HG02798 (cell line): ENCODE measurements at regions not wholly inside any gene's neighbourhood (a gene's known extent, or its start where the extent isn't known, plus 50 kb on each side); places are given as distances from the start of the nearest gene placed in this dataset.

Experiments
- ATAC-seq: cut with Tn5 transposase; IDR thresholded peaks from one replicate; pipeline ENCODE4 v1.9.1; 2021; ENCODE audit warnings: mild to moderate bottlenecking; ENCODE audit not compliant: unreplicated experiment, poor library complexity

GRCh38 chr18:44502221-44502620 is 178.5 kb upstream of the SETBP1 start:
- no peak for ATAC-seq

GRCh38 chr18:44502790-44503189 is 177.9 kb upstream of the SETBP1 start:
- no peak for ATAC-seq

GRCh38 chr18:44503854-44504253 is 176.8 kb upstream of the SETBP1 start:
- no peak for ATAC-seq

- ATAC-seq: no peak
These were observed 172.9 kb upstream of the SETBP1 start for GRCh38 chr18:44507729-44508325.

- ATAC-seq: no peak
These were observed 172.2 kb upstream of the SETBP1 start for GRCh38 chr18:44508474-44508873.

DNA sequence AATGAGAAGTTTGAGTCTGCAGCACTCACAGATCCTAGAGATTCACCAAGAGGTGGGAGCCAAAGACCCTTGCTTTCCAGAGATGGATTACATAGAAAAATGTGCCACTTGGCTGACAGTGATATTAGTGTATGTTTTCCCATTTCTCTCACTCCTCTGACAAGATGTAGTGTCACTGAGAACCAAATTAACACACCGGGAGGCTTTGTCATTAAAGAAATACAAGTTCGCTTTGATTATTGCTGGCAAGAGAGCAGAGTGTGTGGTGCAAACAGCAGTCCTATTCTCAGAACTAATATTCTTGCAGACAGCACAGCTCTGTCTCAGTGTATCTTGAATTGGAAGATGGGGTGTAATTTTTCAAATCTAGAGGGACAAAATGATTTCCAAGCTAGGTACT is 171.6 kb upstream of the SETBP1 start:
- no peak for ATAC-seq

DNA sequence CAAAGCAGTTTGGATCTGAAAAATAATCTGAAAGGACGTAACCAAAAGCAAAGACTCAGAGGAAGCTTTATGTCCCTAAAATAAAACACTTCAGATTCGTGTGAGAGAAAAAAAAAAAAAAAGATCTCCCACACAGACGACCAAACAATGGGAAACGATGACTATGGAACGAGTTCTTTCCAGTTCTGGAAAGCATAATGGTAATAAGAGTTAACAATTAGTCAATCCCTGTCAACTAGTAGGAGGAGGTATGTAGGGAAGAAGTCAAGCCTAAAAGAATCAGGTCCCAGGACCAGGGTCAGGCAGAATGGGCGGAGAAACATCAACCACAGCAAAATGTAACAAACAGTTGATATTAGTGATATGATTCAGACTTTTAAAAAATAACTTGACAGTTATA is 170.3 kb upstream of the SETBP1 start:
- no peak for ATAC-seq

- no peak for ATAC-seq
These were observed 167.5 kb upstream of the SETBP1 start for GRCh38 chr18:44513233-44513632.

DNA sequence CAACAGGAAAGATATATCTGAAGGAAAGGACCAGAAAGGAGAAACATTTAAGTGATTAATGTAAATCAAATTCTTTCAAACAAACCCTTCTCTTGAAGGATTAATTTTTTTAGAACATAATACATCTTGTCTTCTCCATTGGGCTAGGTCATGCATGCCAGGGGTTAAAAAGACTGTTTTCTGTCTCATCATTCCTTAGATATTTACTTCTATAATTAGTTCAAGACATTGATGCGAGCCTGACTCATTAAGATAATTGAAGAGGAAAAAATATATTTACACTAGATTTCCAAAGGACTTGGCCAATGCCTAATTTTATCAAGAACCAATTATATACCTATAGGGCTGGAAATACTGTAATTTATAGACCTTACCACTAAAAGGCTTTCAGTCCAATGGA is 166.6 kb upstream of the SETBP1 start:
- ATAC-seq: no peak

DNA sequence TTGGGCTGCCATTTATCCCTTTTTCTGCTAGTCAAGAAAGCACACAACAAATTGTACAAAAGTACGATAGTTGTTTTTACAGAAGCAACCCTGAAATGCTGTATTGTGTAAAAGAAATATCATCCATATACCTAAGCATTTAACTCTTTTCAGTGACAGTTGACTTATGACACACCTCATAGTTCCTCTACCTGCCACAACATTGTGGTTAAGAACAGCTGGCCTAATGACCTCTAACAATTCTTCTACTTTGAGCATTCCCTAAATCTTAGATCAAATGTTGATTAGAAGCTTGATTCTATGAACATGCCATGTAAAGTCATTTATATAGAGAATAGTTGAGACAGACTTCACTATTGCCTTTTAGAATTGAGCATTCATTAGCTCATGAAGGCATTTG is 165.9 kb upstream of the SETBP1 start:
- ATAC-seq: no peak

- no peak for ATAC-seq
These were observed 164.2 kb upstream of the SETBP1 start for GRCh38 chr18:44516450-44516849.

DNA sequence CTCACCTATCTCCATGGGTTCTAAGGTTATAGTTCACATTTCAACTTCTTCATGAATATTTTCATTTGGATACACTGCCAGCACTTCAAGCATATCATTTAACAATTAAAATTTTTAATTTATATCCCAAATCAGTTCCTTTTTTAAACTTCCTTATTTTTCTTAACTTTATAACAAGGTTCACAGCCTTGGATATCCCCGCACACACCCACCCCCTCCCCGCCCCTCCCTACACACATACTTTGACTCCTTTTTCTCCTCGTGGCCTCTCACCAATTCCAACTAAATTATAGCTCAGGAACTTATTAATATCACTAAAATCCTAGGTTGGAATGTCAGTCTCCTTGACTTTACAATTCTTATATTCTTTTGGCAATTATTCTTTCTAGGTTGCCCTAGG is 163.6 kb upstream of the SETBP1 start:
- no peak for ATAC-seq

DNA sequence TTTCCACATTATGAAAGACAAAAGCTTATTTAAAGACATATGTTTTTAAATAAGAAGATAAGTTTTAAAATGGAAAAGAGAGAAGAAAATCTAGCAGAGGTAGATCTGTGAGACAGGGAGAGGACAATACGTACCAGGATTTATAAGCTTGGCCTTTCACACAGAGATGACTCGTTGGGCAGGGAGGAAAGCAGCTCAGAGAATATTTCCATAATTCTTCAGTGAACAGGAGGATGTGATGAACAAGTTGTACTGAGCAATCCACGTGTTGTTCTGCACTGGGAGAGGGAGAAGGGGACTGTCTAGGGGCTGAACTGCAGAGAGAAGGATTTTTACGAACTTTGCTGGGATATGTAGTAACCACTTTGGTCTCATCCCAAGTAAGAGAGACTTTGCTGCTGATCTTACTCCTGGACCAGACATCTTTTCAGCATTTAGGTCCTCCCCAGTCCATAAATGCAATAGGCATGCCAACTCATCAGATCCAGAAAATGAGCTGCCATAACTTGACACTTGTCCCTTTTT is 162.5 kb upstream of the SETBP1 start:
- no peak for ATAC-seq

GRCh38 chr18:44518666-44519065 is 162.0 kb upstream of the SETBP1 start:
- no peak for ATAC-seq

DNA sequence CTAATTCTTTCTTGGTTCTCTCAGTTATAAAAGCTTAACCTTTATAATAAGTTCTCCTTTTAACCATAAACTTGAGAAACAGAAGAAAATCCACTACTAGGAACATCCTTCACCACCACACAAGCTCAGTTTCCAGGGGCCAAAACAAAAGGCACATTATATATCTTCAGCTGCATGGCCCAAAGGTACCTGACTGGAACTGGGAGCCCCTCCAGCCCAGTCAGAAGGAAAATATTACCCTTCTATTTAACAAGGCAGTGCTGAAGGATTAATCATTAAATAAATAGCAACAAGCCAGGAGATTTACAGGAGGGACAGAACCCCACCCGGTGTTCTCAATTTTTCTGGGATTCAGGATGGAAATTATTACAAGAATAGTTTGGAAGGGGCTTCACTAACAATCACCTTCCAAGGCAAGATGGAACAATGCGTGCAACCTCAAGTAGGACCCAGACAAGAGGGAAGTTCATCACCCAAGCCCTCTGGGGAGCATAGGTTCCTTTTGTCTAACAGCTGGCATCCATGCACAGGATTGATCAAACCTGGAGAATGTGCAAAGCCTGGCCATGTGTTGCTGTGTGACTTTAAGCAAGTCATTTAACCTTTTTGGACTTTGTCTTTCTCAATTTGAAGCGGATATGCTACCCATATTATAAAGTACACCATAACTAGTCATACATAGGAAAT is 159.6 kb upstream of the SETBP1 start:
- ATAC-seq: no peak

DNA sequence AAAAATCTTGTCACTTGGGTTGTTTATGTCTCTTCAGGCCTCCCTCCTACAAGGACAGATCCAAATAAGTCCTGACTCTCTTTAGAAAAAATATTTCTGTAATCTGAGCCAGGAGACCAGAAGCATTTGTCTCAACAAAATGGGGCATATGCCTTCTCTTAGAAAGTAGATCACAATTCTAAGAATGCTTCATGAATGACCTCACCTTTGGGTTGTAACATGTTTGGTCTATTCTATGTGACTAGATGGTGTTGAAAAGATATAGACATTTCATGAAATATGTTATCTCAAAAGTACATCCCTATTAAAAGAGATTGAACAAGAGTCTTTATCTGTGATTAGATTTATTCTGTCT is 159.0 kb upstream of the SETBP1 start:
- no peak for ATAC-seq

- no peak for ATAC-seq
These were observed 153.8 kb upstream of the SETBP1 start for GRCh38 chr18:44526705-44527415.

DNA sequence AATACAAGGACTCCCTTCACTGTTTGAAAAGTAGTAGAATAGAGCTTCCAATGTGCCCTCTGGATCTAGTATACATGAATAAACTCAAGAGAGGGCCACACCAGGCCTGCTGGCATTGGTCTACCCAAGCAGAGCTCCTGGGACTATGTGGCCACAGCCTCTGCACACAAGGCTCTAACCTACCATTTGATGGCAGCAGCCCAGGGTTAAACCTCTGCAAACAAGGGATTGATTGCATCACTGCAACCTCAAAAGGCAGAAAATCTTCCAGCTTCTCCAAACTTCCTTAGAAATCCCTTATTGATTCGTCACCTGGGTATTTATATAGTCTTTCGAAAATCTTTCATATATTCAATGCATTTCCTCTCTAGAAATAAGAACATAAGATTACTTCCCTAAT is 147.6 kb upstream of the SETBP1 start:
- no peak for ATAC-seq

DNA sequence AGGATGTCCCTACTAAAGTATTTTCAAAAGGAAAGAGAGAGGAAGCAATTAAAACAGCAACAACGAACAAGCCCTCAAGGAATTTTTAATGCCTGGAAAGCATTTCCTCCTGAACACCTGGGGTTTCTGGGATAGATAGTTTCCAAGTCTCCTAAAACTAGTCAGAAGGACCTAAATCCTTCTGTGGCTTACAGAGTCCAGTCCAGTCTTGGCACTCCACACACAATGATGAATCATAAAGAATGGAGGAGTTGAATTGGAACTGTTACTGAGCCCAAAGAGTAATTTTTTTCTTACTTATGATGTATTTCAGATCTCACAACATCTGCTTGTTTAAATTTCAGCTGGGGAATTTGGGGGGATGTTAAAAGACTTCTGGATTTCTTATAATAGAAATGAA is 144.6 kb upstream of the SETBP1 start:
- no peak for ATAC-seq

DNA sequence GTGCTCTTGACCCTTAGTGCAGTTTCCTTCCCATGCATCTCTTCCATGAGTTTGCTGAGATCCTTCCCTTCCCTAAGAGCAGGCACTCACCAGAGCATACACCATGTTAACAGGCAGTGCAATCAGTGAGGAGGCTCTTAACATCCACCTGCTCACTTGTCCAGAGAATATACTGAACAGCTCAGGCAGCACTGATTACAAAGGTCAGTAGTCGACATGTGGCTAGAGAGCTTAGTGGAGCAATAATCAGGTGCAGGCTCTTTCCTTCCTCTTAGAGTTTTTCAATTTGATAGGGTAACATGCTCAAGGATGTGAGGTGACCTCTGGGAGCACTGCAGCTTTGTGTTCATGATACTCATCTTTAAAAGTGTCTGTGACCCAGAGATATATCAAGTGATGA is 144.1 kb upstream of the SETBP1 start:
- ATAC-seq: no peak

DNA sequence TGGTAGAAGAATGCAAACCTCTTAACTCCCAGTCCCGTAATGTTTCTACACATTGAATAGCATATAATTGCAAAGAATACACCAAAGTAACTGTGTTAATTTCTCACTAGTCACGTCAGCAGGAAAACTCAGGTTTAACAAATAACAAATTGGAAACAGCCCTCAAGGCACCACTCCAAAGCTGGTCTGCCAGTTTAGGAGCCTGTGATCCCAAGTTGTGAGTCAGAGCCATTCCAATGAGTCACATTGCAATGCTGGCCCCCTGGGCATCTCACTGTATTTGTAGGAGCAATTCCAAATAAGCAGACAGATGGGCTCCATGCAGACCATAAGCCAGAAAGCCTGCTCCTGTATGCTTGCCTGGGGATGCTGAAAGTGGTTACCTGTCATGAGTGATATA is 143.2 kb upstream of the SETBP1 start:
- no peak for ATAC-seq

DNA sequence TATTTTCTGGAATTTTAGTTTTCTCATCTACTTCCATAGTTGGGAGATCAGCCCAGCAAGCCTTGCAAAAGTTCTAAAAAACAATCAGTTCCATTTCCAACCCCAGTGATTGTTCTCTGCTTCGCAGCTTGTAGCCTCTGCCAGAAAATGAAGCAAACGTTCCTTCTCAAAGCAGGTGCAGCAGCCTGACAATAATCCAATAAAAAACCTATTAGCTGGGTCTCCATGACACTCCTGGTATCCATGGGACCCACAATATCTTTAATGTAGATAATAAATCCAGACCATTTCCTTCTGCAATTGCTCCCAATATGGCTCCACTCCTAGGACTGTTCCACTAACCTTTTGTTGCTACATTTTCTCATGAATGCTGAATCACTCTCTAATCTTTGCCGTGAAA is 140.8 kb upstream of the SETBP1 start:
- no peak for ATAC-seq
